WERI-Rb-1 (cell line): ENCODE measurements at regions not wholly inside any gene's neighbourhood (a gene's known extent, or its start where the extent isn't known, plus 50 kb on each side); places are given as distances from the start of the nearest gene placed in this dataset.
A peak's percentile ranks its signal among the peaks of the same experiment; 100 is the strongest.
"Not testable (repeated sequence)": the region's sequence is repeated elsewhere in the genome, so short reads cannot be mapped to it uniquely, and the experiment has no call there.

ENCODE experiments used
- DNase-seq: peaks from one replicate; pipeline ENCODE4 v3.0.0-alpha.2; 2020
- H3K27ac ChIP-seq: fragments of 250-450 bp; sonication (Bioruptor Pico); 2 replicates; pipeline ENCODE4 v1.5.1; 2020; ENCODE audit warnings: mild to moderate bottlenecking, moderate library complexity
- H3K27me3 ChIP-seq: fragments of 250-450 bp; sonication (Bioruptor Pico); 2 replicates; pipeline ENCODE4 v1.5.1; 2021; ENCODE audit warnings: mild to moderate bottlenecking, low read depth, moderate library complexity; ENCODE audit not compliant: insufficient read depth, severe bottlenecking
- H3K36me3 ChIP-seq: fragments of 250-450 bp; sonication (Bioruptor Pico); 2 replicates; pipeline ENCODE4 v1.5.1; 2020; ENCODE audit warnings: mild to moderate bottlenecking, moderate library complexity
- H3K4me3 ChIP-seq: 2 replicates; pipeline ENCODE4 v1.5.1; 2011; ENCODE audit warnings: low read depth, mild to moderate bottlenecking, control low read depth, low read length
- H3K9me3 ChIP-seq: fragments of 250-450 bp; sonication (Bioruptor Pico); 2 replicates; pipeline ENCODE4 v1.5.1; 2021; ENCODE audit warnings: mild to moderate bottlenecking, moderate library complexity; ENCODE audit not compliant: severe bottlenecking
- TF ChIP-seq, protein P1 (sequence below): IDR thresholded peaks from 2 replicates; pipeline ENCODE4 v1.5.1; 2011; ENCODE audit warnings: low read depth, mild to moderate bottlenecking, control low read depth, inconsistent platforms, low read length

- DNase-seq, result no peak
- no peak overlapping the region for H3K27ac ChIP-seq
- H3K36me3 ChIP-seq, result no peaks in the 10 kb centered on the region
- no peaks in the 10 kb centered on the region for H3K27me3 ChIP-seq
- TF ChIP-seq, protein P1, sequence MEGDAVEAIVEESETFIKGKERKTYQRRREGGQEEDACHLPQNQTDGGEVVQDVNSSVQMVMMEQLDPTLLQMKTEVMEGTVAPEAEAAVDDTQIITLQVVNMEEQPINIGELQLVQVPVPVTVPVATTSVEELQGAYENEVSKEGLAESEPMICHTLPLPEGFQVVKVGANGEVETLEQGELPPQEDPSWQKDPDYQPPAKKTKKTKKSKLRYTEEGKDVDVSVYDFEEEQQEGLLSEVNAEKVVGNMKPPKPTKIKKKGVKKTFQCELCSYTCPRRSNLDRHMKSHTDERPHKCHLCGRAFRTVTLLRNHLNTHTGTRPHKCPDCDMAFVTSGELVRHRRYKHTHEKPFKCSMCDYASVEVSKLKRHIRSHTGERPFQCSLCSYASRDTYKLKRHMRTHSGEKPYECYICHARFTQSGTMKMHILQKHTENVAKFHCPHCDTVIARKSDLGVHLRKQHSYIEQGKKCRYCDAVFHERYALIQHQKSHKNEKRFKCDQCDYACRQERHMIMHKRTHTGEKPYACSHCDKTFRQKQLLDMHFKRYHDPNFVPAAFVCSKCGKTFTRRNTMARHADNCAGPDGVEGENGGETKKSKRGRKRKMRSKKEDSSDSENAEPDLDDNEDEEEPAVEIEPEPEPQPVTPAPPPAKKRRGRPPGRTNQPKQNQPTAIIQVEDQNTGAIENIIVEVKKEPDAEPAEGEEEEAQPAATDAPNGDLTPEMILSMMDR, result no peak
- H3K4me3 ChIP-seq, result no peak overlapping the region
- H3K9me3 ChIP-seq, result no peaks in the 10 kb centered on the region
Measured at GRCh38 chr5:66285343-66285922, 141.3 kb downstream of the SREK1 start.

DNA sequence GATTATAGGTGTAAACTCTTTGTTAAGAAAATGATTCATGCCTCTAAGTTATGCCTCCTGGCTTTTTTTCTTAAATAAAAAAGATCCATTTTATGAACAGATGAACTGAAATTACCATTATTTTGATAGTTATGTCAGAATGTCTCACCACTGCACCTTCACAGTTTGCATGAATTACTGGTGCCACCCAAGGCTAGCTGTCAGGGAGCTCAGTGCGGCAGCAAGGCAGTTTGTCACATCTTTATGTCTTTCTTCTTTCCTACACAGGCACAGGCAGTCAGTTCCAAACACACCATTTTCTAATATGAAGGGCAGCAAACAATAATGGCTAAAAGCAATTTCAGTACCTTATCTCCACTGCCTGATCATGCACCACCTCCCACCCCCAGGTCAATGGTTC lies 147.7 kb downstream of the SREK1 start:
- Histone ChIP-seq H3K4me3 (no peak overlapping the region), H3K27me3 (no peaks in the 10 kb centered on the region), H3K36me3 (no peaks in the 10 kb centered on the region), H3K27ac (no peak overlapping the region), H3K9me3 (no peaks in the 10 kb centered on the region)
- DNase-seq, result no peak
- TF ChIP-seq, protein P1, result no peak

DNA sequence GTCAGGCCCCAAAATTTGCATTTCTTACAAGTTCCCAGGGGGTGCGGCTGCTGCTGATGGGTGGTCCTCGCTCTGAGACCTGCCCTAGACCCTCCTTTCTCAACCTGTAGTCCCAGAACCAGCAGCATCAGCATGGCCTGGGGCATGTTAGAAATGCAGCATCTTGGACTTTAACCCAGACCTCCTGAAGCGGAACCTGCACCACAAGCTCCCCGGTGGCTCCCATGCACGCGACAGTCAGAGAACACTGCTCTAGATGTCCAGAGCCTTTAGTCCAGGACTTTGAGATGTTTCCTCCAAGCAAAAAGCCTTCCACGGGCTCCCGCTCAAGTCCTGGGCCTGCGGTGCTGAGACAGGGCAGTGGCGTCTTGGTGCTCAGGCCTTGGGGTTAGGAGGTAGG lies 149.8 kb downstream of the SREK1 start:
- H3K27ac ChIP-seq, H3K27me3 ChIP-seq, H3K9me3 ChIP-seq, H3K36me3 ChIP-seq, DNase-seq, H3K4me3 ChIP-seq: not testable (repeated sequence)

DNA sequence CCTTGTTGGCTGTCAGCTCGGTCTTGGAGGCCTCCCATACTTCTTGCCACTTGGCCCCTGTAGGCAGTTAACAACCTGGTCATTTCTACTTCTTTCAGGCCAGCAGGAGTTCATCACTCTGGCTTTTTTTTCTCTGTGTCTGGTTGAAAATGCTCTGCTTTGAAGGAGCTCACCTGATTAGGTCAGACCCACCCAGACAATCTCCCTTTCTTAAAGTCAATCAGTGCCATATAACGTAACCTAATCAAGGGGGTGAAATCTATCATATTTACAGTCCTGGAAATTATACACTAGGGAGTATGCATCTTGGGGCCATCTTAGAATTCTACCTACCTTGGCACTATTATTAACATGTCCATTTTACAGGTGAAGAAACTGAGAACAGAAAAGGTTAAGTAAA lies 155.4 kb downstream of the SREK1 start:
- TF ChIP-seq, protein P1, result no peak
- Histone ChIP-seq H3K9me3 (no peaks in the 10 kb centered on the region), H3K4me3 (no peak overlapping the region), H3K27ac (no peak overlapping the region), H3K36me3 (no peaks in the 10 kb centered on the region), H3K27me3 (no peaks in the 10 kb centered on the region)
- no peak for DNase-seq

DNA sequence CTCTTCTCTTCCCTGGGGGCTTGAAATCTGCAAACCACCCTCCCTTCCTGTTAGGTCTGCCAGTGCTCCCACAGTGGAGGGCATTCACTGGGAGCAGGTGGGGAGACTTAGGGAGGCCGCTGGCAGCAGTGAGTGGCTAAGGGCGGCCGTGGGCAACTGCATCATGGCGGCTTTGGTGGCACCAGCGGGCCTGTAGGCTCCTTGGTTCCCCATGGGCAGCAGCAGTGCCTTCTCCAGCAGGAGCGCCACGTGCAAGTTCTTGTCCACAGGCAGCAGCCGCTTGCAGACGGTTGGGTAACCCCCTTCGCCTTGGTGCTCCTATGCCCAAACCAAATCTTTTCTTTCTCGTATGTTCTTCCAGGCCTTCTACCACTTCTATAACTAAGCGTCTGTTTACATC lies 158.2 kb downstream of the SREK1 start:
- Histone ChIP-seq H3K27me3 (no peaks in the 10 kb centered on the region), H3K36me3 (no peaks in the 10 kb centered on the region), H3K4me3 (no peak overlapping the region), H3K27ac (no peak overlapping the region), H3K9me3 (no peaks in the 10 kb centered on the region)
- TF ChIP-seq, protein P1, result no peak
- no peak for DNase-seq

- DNase-seq, result peak; percentile 62
- no peaks in the 10 kb centered on the region for H3K9me3 ChIP-seq
- no peak overlapping the region for H3K27ac ChIP-seq
- TF ChIP-seq, protein P1, result peak; percentile 85
- no peak overlapping the region for H3K4me3 ChIP-seq
- no peaks in the 10 kb centered on the region for H3K36me3 ChIP-seq
- no peaks in the 10 kb centered on the region for H3K27me3 ChIP-seq
Measured at GRCh38 chr5:66306105-66306843, 162.2 kb downstream of the SREK1 start.
